GM18870 (cell line): ENCODE measurements at regions not wholly inside any gene's neighbourhood (a gene's known extent, or its start where the extent isn't known, plus 50 kb on each side); places are given as distances from the start of the nearest gene placed in this dataset.

Experiments used
- ATAC-seq: cut with Tn5 transposase; IDR thresholded peaks from one replicate; pipeline ENCODE4 v1.9.1; 2021; ENCODE audit warnings: moderate library complexity; ENCODE audit not compliant: unreplicated experiment

DNA sequence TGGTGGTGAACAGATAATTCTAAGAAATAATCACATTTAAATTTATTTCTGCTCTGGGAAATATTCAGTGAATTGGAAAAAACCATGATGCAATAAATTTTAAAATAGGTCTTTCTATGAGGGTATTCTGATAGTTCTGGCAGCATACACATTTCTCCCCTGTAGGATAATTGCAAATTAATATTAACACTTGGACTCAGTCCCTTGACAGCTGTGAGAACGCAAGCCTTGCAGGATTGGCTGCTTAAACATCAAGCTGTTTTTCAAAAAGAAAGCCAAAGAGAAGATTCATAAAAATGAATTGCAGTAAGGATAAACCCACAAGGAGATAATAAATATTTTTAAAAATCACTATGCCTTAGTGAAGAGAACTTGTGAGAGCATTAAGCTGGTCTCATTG lies 180.0 kb downstream of the MTRR start:
- no peak for ATAC-seq

DNA sequence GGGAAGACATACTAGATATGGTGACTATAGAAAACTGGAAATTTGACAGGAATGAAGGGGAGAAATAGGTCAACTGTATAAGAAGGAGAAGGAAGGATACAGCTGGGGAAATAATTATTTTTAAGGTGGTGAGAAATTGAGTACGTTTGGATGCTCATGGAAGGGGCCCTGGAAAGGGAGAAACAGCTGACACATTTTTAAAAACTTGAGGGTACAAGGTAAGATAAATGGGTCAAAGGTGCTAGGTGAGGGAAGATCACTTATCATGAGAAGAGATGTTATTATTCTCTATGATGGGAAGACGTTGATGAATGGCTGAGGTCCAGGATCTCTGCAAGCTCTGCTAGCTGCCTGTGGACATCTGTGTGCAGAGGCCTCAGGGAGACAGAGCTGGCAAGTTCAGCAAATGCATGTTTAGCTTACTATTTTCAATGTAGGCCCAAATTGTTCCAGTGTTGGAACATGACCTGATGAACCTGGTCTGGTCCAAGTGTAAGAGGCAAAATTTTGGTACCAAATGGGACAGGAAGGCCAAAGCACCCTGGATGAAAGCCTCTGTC lies 181.7 kb downstream of the MTRR start:
- ATAC-seq = no peak

DNA sequence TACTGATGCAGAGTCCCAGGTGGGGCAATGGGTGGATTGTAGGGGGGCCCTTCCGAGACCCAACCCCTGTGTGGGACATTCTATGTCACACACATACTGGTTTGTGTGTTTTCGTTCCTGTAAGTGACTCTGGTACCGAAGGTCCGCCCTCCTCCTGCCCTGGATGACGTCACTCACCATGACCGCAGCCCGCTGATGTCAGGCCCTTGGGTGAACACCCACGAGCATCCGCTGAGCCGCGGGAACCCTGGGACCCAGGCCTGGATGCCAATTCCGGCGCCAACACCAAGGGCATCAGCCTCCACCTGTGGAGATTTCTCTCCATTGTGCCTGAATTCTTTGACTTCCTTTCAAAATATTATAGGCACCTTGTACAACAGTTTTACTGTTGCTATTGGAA lies 184.3 kb downstream of the MTRR start:
- ATAC-seq = no peak

DNA sequence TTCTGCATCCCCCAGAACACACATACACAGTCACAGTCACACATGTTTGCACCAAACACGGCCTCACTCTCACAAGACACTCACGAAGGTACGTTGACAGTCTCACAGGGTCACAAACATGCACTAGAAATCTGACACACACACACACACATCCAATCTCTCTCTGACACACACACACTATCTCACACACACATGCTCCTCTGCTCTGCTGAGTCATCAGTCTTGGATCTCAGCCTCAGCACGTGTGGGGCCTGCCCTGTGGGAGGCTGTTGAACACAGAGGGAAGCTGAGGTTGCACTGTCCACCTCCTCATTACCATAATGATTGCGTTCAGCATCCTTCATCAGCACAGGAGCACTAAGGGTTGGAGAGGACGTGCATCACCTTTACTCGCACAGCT lies 188.8 kb downstream of the MTRR start:
- ATAC-seq = no peak

DNA sequence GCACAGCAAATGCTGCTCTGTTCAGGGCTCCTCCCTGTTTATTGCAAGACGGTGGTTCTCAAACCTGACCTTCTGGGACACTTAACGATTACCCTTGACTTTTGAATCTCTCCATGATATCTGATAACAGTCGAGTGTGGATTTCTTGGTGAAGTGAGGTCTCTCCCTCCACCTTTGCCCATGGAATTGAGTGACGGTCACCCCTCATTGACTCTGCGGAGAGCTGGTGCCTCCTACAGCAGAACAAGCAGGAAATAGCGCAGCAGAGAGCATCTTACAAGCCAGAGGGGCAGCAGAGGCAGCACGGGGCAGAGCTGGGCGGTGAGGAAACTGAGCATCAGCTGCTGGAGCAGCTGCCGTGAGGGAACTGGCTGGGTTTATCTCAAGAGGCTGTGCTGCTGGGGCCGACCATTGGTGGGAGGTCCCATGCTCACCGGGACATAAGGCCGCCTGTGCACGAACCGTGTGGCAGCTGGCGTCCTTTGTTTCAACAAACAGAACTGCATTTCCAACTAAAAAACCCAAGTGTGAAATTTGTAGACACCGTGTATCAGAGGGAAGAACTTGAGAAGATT lies 189.8 kb downstream of the MTRR start:
- ATAC-seq = no peak

DNA sequence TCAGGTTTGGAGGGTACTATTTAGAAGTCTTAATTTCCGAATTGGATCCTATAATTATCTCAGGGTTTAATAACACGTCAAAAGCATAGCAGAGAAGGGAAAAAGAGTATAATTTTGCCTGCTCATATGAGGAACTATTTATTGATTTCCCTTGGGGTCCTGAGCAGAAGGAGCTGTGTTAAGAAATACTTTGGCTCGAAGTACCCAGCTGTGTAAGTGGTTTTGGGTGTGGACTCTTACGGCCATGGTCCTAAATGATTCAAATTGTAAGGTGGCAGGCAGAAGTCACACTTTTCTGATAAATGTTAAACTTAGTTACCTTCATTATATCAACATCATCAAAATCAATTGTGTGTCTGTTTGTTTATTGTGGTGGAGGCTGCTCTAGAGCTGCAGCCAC lies 190.4 kb downstream of the MTRR start:
- ATAC-seq = no peak

DNA sequence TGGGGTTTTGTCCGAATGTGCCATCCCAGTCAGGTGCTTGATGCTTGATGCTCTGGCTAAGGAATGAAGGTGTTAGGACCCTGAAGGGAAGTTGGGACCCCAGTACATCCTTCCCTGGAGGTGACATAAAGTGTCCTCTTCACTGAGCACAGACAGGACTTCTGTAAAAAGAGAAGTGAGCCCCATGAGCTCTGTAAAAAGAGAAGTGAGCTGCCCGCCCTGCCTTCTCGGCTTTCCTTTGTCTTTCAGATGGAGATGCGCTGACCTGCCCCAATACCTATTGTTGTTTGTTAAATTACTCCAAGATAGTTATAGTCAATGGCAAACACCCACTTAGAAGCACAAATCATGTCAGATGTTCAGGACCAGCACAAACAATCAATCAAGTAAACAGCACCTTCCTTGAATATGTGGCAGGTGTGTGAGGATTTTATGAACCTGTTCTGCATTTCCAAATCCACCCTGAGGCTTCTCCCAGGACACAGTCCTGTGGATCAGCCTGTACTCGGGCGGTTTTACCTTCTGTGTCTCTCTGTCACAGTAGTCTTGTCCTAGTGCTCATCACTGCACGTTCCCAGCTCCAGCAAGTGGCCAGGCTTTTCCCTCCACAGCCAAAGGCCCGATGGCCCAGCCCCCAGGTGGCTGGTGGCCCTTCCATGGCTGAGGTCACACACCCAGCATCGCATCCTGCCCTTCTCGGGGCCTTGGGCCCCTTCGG lies 191.4 kb downstream of the MTRR start:
- ATAC-seq = no peak

DNA sequence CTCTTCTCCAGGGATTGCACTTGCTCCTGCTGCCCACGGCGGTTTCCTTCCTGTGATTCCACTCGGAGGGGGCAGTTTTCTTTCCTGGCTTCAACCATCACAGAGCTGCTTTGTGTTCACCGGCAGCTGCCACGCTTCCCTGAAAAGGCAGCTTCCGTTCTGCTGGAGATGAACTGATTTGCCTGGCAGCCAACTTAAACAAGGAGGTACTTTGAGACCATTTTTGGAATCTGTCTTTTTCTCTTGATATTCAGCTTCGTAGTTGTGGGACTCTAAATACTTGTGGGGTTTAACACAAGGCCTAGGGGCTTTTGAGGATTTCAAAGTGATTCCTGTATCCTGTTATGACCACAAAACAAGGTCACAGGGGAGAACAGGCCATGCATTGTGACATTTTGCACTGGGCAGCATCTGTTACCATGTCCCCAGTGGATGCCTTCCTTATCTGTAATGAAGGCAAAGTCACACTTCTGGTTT lies 192.0 kb downstream of the MTRR start:
- no peak for ATAC-seq

DNA sequence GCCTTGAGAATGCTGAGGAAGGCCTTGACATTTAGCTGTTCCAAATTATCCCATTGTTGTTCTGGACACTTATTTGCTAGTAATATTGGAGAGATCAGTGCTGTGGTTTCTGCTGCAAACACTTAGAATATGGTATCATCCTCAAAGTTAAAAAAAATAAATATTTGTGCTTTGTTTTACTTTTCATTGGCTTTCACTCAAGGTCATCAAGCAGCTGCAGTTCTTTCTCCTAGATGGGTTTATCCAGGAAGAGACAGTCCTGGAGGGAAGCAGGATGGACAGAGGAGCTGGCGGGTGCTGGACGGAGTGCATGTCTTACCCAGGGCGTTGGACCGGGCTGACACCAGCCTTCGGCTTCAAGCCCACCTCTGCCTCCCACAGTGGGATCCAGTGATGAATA lies 193.6 kb downstream of the MTRR start:
- no peak for ATAC-seq

DNA sequence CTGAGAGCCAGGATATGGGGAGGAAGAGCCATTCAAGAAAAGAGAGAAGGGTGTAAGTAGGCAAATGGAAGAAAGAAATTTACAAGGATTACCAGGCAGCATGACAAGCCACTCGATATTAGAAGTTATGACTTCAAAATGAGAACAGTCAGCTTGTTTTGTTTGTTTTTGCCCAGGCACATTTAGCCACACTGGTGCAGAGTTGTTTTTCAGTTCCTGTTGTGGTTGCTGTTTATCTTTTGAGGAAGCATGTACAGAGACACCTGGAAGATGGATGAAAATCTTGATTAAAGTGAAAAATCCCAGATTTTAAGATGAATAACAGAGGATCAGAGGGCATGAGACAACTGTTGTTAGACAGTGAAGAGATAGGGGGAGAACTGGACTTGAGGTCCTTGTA lies 199.1 kb downstream of the MTRR start:
- ATAC-seq = peak; percentile 60

DNA sequence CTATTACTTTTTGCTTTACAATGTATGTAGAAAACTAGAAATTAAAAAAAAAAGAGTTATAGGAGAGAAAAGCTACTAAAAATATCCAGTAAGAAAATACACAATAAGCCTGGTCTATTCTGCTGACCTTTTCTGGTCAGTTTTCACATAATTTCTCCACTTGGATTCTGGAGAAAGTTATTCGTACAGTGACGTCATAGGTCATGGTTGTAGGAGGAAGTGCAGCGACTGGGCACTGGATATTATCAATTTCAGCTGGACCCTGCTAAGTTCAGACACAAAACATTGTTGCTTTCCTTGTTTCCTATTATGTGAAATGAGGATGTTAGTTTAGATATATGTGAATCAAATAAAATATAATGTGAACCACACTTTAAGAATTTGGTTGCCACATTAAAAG lies 201.2 kb downstream of the MTRR start:
- ATAC-seq = no peak

DNA sequence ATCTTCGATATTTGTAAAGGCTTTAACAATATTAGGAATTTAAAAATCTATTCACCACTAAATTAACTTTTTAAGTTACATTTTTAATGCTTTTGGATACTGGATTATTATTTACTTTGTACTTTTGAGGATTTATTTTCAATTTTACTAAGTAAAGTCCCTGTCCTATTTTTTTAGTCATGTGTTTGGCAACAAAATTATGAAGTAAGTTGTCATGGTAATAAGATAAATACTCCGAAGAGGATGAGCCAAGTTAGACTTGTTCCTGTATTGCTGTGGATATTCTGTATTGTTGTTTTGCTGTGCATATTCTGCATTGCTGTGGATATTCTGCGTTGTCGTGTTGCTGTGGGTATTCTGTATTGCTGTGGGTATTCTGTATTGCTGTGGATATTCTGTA lies 210.1 kb downstream of the MTRR start:
- ATAC-seq = no peak

DNA sequence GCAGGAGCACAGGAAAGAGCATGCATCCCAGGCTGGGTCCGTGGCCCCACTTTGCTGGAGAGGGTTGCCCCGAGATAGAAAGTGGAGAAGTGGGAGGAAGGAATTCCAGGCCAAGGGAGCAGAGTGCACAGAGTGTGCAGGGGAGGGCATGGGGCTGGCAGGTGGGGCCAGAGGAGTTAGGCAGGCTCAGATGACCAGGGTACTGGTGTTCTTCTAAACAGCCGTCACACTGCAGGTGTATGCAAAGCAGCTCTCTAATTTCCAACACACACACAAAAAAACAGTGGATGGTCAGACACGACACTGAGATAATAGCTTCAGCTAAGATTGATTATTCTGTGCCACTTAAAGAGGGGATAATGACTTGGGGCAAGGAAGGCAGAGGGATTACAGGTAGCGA lies 212.2 kb downstream of the MTRR start:
- ATAC-seq = no peak

DNA sequence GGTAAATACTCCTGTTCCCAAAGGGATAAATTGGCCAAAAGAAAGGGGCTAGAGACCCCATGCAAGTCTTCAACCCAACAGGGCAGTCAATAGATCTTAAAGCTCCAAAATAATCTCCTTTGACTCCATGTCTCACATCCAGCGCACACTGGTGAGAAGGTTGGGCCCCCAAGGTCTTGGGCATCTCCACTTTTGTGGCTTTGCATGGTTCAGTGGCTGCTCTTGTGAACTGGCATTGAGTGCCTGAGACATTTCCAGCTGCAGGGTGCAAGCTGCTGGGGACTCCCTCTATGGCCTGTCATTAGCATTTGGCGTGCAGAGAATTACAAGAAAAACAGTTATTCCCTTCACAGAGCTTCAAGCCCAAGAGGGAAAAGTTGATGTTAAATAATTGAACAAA lies 224.7 kb downstream of the MTRR start:
- ATAC-seq = no peak

DNA sequence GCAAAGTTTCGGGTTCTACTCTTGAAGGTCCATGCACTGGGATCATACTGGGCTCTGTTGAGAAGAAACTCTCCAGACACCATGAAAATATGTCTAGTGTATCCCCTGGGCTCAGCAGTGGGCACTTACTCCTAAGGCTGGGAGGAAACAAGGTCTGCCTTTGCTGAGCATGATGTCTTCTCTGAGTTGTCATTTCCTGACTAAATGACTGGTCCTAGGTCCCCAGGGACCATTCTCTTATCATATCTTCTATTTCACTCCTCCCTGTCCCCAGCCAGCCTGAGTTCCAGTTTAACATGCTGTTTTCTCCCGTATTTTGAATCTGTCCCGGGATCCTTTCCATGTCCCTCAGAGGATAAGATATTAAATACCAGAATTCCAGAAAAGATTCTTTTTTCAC lies 225.4 kb downstream of the MTRR start:
- no peak for ATAC-seq

DNA sequence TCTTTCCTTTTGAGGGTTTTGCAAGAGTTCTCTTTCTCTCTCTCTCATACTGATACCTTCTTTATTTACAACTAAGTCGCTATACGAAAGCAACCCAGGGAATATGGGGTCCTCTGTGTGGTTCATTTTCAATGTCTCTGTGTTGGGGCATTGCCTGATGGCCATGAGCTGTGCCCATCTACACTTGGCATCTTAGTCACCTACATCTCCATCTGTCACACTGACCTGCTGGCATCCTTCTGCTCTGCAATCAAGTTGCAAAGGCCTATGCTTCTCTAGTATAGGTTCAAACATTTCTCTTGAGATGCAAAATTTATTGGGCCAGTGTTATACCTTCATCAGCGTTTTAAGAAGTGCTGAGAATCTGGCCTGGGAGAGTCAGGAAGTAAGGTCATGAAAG lies 228.2 kb downstream of the MTRR start:
- ATAC-seq = no peak

DNA sequence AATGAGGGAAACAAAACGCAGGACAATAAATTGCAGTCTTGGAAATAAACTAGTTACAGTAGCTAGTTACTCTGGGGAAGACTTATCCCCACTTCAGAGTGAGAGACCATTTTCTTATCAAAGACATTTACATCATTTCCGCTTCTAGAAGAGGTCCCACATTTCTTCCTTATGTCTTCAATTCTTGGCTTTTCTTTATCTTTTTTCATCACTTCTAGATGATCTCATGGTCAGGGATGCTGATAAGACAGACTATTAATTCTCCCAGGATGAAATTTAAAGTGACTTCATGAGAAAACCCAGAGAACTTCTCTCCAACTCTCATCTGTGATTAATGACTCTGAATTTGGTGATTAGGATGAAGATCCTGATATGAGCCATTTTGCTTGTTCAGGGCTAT lies 229.1 kb downstream of the MTRR start:
- ATAC-seq = no peak

DNA sequence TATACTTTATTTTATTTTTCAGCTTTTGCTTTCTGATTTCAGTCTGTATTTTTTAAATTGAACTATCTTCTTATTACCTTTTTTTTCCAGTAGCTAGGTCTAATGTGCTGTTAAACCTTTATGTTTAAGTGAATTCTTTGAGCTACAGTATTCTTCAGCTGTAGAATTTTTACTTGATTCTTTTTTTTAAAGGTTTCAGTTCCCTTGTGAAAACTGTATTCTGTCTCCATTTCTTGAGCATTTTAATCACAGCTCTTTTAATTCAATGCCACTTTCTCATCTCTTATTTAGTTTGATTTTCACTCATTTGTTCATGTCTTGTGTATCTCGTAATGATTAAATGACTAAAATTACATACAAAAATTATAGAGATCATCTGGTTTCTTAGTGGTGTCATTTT lies 233.8 kb downstream of the MTRR start:
- no peak for ATAC-seq

DNA sequence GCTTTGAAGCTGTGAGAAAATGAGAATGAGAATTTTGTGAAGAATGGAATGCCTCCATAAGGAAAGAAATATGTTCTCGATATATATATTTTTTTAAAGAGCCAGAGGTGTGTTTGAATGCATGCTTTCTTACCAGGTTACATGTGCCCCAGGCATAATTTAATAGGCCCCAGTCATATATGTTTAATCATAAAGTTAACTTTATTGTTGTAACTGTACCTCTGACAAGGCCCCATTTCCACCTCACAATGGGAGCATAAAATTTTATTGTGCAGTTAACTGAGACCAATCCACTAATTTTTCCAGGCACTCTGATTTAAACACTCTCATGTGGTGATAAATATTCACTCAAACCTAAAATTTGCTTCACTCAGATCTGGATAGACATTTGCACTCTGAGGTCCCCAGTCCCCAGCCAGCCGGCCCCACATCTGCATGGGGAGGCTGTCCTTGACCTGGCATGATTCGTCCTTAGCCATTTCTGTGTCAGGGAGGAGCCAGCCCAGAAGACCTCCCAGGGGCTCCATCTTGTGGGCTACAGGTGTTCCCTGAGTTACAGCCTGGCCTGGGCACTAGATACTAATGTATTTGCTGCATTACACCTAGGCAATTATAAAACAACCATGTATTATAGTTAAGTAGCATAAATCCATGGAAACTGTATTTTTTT lies 245.8 kb downstream of the MTRR start:
- no peak for ATAC-seq

DNA sequence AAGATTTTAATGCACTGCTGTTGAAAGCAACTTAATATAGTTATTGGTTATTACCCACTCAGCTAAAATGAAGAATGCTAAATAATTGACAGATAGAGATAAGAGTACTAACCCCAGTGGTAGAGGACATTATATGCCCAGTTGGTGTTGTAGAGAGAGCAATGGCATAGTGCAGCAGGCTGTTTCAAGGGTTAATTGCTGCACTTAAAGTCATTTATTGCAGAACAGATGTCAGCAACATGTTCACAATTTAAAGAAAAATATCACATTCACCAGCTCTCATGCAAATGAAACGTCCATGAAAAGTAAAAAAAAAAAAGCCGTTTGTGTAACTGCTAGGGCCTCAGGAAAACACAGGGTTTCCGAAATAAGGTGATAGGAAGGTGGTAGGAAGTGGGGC lies 254.6 kb downstream of the MTRR start:
- ATAC-seq = no peak

DNA sequence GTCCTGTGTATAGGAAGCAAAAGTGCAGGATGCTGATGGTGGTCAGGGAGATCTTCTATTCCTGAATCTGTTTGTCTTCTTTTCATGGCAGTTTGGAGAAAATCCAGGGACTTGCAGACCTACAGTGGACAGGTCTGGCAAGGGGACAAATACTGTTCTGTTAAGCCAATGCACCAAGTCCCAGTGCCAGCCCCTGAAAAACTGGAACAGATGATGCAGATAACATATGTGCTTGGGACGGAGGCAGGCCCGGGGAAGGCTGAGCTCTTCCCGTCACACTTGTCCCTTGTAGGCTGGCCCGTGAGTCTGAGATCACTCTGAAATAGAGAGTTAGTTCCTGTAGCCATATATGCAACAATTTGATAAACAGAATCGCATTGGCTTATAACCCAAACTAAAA lies 265.7 kb downstream of the MTRR start:
- no peak for ATAC-seq

DNA sequence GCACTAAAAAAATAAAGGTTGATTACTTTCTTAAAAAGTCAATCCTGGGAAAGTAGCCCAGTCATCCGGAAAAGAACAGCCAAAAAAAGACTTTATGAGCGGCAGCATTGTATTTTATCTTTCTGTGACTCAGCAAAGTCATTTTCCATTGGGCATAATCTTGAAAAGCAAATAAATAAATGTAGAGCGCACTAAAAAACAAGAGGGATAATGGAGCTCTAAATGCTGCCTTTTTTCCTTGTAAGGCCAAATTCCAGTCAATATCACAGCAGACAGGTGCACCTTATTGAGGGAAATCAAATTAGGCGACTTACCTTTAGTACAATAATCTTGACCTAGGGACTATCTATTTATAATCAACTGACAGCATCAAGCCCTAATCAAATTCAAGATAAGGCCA lies 266.8 kb downstream of the MTRR start:
- ATAC-seq = no peak
